GM23338 (cell line): ENCODE measurements at regions not wholly inside any gene's neighbourhood (a gene's known extent, or its start where the extent isn't known, plus 50 kb on each side); places are given as distances from the start of the nearest gene placed in this dataset.

Source experiments
- ATAC-seq: fragments of 200-7000 bp; cut with Tn5 transposase; 3 replicates; pipeline ENCODE4 v1.9.1; 2020
- DNase-seq: peaks from one replicate; pipeline ENCODE4 v3.0.0-alpha.2; 2015; ENCODE audit warnings: low spot score
- H2AFZ ChIP-seq: fragments of 200-600 bp; sonication (generic); 2 replicates; pipeline ENCODE4 v1.8.0; 2016; ENCODE audit warnings: antibody characterized with exemption, mild to moderate bottlenecking, moderate library complexity
- H3F3A ChIP-seq: fragments of 200-600 bp; sonication (generic); replicated peaks from 2 replicates; pipeline ENCODE4 v1.8.0; 2017; ENCODE audit warnings: antibody characterized with exemption, mixed run types, low read depth
- H3K27ac ChIP-seq: fragments of 200-600 bp; sonication (generic); 2 replicates; pipeline ENCODE4 v1.6.1; 2016; ENCODE audit warnings: low read depth
- H3K27me3 ChIP-seq: fragments of 200-600 bp; sonication (generic); 2 replicates; pipeline ENCODE4 v1.8.0; 2016; ENCODE audit warnings: mild to moderate bottlenecking, mixed run types, moderate library complexity; ENCODE audit not compliant: insufficient read depth
- H3K36me3 ChIP-seq: fragments of 200-600 bp; sonication (generic); 2 replicates; pipeline ENCODE4 v1.8.0; 2016; ENCODE audit warnings: mild to moderate bottlenecking; ENCODE audit not compliant: insufficient read depth
- H3K4me1 ChIP-seq: fragments of 200-600 bp; sonication (generic); 2 replicates; pipeline ENCODE4 v1.8.0; 2016; ENCODE audit warnings: mild to moderate bottlenecking, moderate library complexity; ENCODE audit not compliant: insufficient read depth
- H3K4me2 ChIP-seq: fragments of 200-600 bp; sonication (generic); 2 replicates; pipeline ENCODE4 v1.7.1; 2017; ENCODE audit warnings: mixed run types
- H3K4me3 ChIP-seq: fragments of 200-600 bp; sonication (generic); 2 replicates; pipeline ENCODE4 v1.6.1; 2016; ENCODE audit warnings: mixed run types
- H3K79me2 ChIP-seq: fragments of 200-600 bp; sonication (generic); replicated peaks from 2 replicates; pipeline ENCODE4 v1.8.0; 2017; ENCODE audit warnings: mild to moderate bottlenecking; ENCODE audit not compliant: insufficient read depth
- H3K9me2 ChIP-seq: fragments of 200-600 bp; sonication (generic); 2 replicates; pipeline ENCODE4 v1.8.0; 2017; ENCODE audit not compliant: insufficient read depth
- H4K20me1 ChIP-seq: fragments of 200-600 bp; sonication (generic); replicated peaks from 2 replicates; pipeline ENCODE4 v1.8.0; 2017; ENCODE audit warnings: mild to moderate bottlenecking; ENCODE audit not compliant: insufficient read depth
- H3K27ac Mint-ChIP-seq: 2 replicates; pipeline ENCODE4 v1.8.0; 2020; ENCODE audit warnings: inconsistent platforms, mild to moderate bottlenecking, moderate library complexity, mixed read lengths
- H3K27me3 Mint-ChIP-seq: 3 replicates; pipeline ENCODE4 v1.8.0; 2022; ENCODE audit warnings: low read depth, mild to moderate bottlenecking, moderate library complexity, mixed read lengths, inconsistent platforms; ENCODE audit not compliant: insufficient read depth, poor library complexity
- H3K36me3 Mint-ChIP-seq: 3 replicates; pipeline ENCODE4 v1.8.0; 2021; ENCODE audit warnings: low read depth, mild to moderate bottlenecking, inconsistent platforms, moderate library complexity, mixed read lengths
- H3K4me1 Mint-ChIP-seq: 3 replicates; pipeline ENCODE4 v1.8.0; 2020; ENCODE audit warnings: mild to moderate bottlenecking, inconsistent platforms, mixed read lengths
- H3K4me3 Mint-ChIP-seq: 3 replicates; pipeline ENCODE4 v1.8.0; 2021; ENCODE audit warnings: moderate library complexity, mild to moderate bottlenecking, inconsistent platforms, mixed read lengths
- H3K9me3 Mint-ChIP-seq: 3 replicates; pipeline ENCODE4 v1.8.0; 2020; ENCODE audit warnings: moderate library complexity, mild to moderate bottlenecking, inconsistent platforms, mixed read lengths
- ETS1 ChIP-seq: IDR thresholded peaks from 2 replicates; pipeline ENCODE4 v1.6.1; 2016; ENCODE audit warnings: antibody characterized with exemption
- EZH2phosphoT487 ChIP-seq: fragments of 200-600 bp; sonication (generic); IDR thresholded peaks from one replicate; pipeline ENCODE4 v1.8.1; 2018; ENCODE audit warnings: antibody characterized with exemption; ENCODE audit not compliant: unreplicated experiment
- JUNB ChIP-seq: IDR thresholded peaks from one replicate; pipeline ENCODE4 v1.6.1; 2016; ENCODE audit warnings: antibody characterized with exemption; ENCODE audit not compliant: unreplicated experiment
- NANOG ChIP-seq: IDR thresholded peaks from 2 replicates; pipeline ENCODE4 v1.6.1; 2016; ENCODE audit warnings: antibody characterized with exemption, borderline replicate concordance
- POLR2AphosphoS5 ChIP-seq: IDR thresholded peaks from 2 replicates; pipeline ENCODE4 v1.6.1; 2016; ENCODE audit warnings: antibody characterized with exemption, low read depth
- STAT1 ChIP-seq: IDR thresholded peaks from one replicate; pipeline ENCODE4 v1.6.1; 2016; ENCODE audit warnings: antibody characterized with exemption; ENCODE audit not compliant: unreplicated experiment
- ZNF462 ChIP-seq: fragments of 250-450 bp; sonication (Bioruptor Pico); IDR thresholded peaks from 2 replicates; pipeline ENCODE4 v1.5.0; 2020; ENCODE audit warnings: mild to moderate bottlenecking, moderate library complexity
- TF ChIP-seq, protein P1 (sequence below): IDR thresholded peaks from one replicate; pipeline ENCODE4 v1.6.1; 2018; ENCODE audit warnings: antibody characterized with exemption; ENCODE audit not compliant: unreplicated experiment

DNA sequence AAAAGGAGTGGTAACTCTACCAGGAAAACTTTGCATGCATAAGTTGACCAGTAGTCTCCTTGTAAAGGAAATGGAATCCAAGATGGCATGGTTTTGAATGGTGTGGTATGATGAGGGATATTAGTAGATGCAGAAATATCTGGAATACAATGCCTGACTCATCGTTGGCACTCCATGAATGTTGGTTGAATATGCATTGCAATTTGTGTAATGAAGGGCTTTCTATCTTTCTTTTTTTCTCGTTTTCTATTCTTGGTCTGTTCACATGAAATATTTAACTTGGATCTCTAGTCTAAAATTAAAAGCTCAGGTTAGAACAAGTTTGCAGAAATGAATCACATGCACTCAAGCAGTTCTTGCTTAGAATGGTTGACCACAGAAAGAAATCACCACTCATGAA lies 195.3 kb upstream of the ADRA1D start (continued):
- TF ChIP-seq ZNF462 (no peak), EZH2phosphoT487 (no peak), POLR2AphosphoS5 (no peak), ETS1 (no peak), STAT1 (no peak)

DNA sequence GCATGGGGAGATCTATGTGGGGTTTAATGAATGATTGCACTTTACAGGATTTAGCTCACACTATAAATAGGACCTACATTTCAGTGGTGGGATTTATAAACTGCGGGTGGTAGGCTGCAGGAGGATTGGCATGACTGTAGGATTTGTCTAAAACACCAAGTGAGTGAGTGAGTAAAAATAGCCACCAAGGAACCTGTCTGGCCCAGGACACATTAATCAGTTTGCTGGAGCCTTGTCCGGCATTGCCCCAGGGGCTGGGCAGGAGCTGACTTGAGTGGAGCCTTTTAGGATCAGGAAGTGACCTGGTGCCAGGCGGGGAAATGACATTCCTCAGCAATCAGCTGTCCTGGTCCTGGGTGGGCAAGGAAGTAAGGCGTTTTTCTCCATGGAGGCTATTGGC lies 193.9 kb upstream of the ADRA1D start:
- no peaks in the 10 kb centered on the region for H3K36me3 ChIP-seq
- no peak overlapping the region for H3K4me2 ChIP-seq
- DNase-seq, result no peak
- no peaks in the 10 kb centered on the region for H3F3A ChIP-seq
- no peaks in the 10 kb centered on the region for H3K27me3 ChIP-seq
- ATAC-seq, result no peak
- Mint-ChIP-seq H3K9me3 (peaks cover 7% of the 10 kb centered on the region), H3K27me3 (no peaks in the 10 kb centered on the region), H3K4me1 (no peaks in the 10 kb centered on the region), H3K36me3 (peaks cover 2% of the 10 kb centered on the region; the same call in 1 of the 3 replicates), H3K4me3 (no peak overlapping the region), H3K27ac (no peak overlapping the region)
- peaks cover 9% of the 10 kb centered on the region for H3K9me2 ChIP-seq
- no peaks in the 10 kb centered on the region for H3K4me1 ChIP-seq
- H2AFZ ChIP-seq, result no peak overlapping the region
- TF ChIP-seq JUNB (no peak), NANOG (no peak)
- TF ChIP-seq, protein P1, sequence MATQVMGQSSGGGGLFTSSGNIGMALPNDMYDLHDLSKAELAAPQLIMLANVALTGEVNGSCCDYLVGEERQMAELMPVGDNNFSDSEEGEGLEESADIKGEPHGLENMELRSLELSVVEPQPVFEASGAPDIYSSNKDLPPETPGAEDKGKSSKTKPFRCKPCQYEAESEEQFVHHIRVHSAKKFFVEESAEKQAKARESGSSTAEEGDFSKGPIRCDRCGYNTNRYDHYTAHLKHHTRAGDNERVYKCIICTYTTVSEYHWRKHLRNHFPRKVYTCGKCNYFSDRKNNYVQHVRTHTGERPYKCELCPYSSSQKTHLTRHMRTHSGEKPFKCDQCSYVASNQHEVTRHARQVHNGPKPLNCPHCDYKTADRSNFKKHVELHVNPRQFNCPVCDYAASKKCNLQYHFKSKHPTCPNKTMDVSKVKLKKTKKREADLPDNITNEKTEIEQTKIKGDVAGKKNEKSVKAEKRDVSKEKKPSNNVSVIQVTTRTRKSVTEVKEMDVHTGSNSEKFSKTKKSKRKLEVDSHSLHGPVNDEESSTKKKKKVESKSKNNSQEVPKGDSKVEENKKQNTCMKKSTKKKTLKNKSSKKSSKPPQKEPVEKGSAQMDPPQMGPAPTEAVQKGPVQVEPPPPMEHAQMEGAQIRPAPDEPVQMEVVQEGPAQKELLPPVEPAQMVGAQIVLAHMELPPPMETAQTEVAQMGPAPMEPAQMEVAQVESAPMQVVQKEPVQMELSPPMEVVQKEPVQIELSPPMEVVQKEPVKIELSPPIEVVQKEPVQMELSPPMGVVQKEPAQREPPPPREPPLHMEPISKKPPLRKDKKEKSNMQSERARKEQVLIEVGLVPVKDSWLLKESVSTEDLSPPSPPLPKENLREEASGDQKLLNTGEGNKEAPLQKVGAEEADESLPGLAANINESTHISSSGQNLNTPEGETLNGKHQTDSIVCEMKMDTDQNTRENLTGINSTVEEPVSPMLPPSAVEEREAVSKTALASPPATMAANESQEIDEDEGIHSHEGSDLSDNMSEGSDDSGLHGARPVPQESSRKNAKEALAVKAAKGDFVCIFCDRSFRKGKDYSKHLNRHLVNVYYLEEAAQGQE, result no peak
- no peaks in the 10 kb centered on the region for H4K20me1 ChIP-seq
- no peak overlapping the region for H3K4me3 ChIP-seq
- no peak overlapping the region for H3K27ac ChIP-seq
- H3K79me2 ChIP-seq, result no peaks in the 10 kb centered on the region
